GM21526 (cell line): ENCODE measurements at regions not wholly inside any gene's neighbourhood (a gene's known extent, or its start where the extent isn't known, plus 50 kb on each side); places are given as distances from the start of the nearest gene placed in this dataset.

Experiments used
- ATAC-seq: cut with Tn5 transposase; IDR thresholded peaks from one replicate; pipeline ENCODE4 v1.9.1; 2021; ENCODE audit warnings: moderate library complexity; ENCODE audit not compliant: unreplicated experiment, low FRiP score

GRCh38 chr10:8510471-8510870 is 456.0 kb downstream of the GATA3 start:
- ATAC-seq, result no peak

- no peak for ATAC-seq
These were observed 456.5 kb downstream of the GATA3 start for GRCh38 chr10:8511026-8511425.

GRCh38 chr10:8513155-8514147 is 459.0 kb downstream of the GATA3 start:
- no peak for ATAC-seq

- ATAC-seq, result no peak
These were observed 465.9 kb downstream of the GATA3 start for GRCh38 chr10:8520382-8520781.

- ATAC-seq, result no peak
These were observed 473.3 kb downstream of the GATA3 start for GRCh38 chr10:8527773-8528172.

- no peak for ATAC-seq
These were observed 476.6 kb downstream of the GATA3 start for GRCh38 chr10:8531116-8531515.

GRCh38 chr10:8532647-8533046 is 478.2 kb downstream of the GATA3 start:
- ATAC-seq, result no peak

- no peak for ATAC-seq
These were observed 479.0 kb downstream of the GATA3 start for GRCh38 chr10:8533462-8533861.

- ATAC-seq, result no peak
These were observed 479.6 kb downstream of the GATA3 start for GRCh38 chr10:8534096-8534495.

GRCh38 chr10:8534891-8535290 is 480.4 kb downstream of the GATA3 start:
- no peak for ATAC-seq

- ATAC-seq, result no peak
These were observed 484.6 kb downstream of the GATA3 start for GRCh38 chr10:8539056-8539455.

- no peak for ATAC-seq
These were observed 489.0 kb downstream of the GATA3 start for GRCh38 chr10:8543361-8544056.

GRCh38 chr10:8544057-8544380 is 489.5 kb downstream of the GATA3 start:
- no peak for ATAC-seq

GRCh38 chr10:8544500-8544899 is 490.0 kb downstream of the GATA3 start:
- ATAC-seq, result no peak

GRCh38 chr10:8554574-8554973 is 500.1 kb downstream of the GATA3 start:
- ATAC-seq, result no peak

- ATAC-seq, result no peak
These were observed 501.8 kb downstream of the GATA3 start for GRCh38 chr10:8556321-8556720.

GRCh38 chr10:8563478-8563877 is 509.0 kb downstream of the GATA3 start:
- no peak for ATAC-seq

GRCh38 chr10:8566737-8567136 is 512.2 kb downstream of the GATA3 start:
- no peak for ATAC-seq

- no peak for ATAC-seq
These were observed 513.9 kb downstream of the GATA3 start for GRCh38 chr10:8568401-8568800.

- ATAC-seq, result no peak
These were observed 521.1 kb downstream of the GATA3 start for GRCh38 chr10:8575620-8576019.

- ATAC-seq, result no peak
These were observed 521.8 kb downstream of the GATA3 start for GRCh38 chr10:8576281-8576680.

- ATAC-seq, result no peak
These were observed 522.4 kb downstream of the GATA3 start for GRCh38 chr10:8576911-8577310.
